ENCODE measurements at regions not wholly inside any gene's neighbourhood (a gene's known extent, or its start where the extent isn't known, plus 50 kb on each side); places are given as distances from the start of the nearest gene placed in this dataset.

DNA sequence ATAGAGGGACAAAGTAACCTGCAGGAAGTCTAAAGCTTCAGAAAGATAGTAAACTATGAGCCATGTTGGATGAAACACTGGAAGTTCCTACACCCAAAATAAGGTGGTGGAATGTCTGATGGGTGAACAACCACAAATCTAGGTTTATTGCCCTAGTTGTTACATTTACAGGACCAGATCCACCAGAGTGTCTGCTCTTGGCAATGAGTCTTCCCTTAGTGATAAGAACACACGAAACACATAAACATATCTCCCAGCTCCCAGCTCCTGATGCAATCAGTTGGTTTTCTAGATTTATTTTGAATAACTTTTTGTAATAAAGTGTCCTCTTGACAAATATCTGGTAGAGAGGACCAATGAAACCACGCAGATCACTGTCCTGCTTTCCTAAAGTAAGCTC is 329.7 kb upstream of the WWC1 start:
- Histone ChIP-seq H3K9me3 (ENCODE audit: control insufficient read depth, insufficient read depth, low read length) (no peaks in the 10 kb centered on the region), H3K36me3 (ENCODE audit: control insufficient read depth, insufficient read depth, low read length) (no peaks in the 10 kb centered on the region), H3K27ac (ENCODE audit: low read length) (no peak overlapping the region), H3K27me3 (ENCODE audit: control insufficient read depth, insufficient read depth, low read length) (no peaks in the 10 kb centered on the region), H3K4me3 (ENCODE audit: low read length) (no peak overlapping the region), H3K4me1 (ENCODE audit: control insufficient read depth, insufficient read depth, low read length) (no peaks in the 10 kb centered on the region)
- H3K9me3 Mint-ChIP-seq: peaks cover 6 to 13% of the 10 kb centered on the region in 2 donors
- DNase-seq (no peak), ATAC-seq (no peak)
- 90% methylated on average over 1 of the region's 2 CpGs for WGBS (ENCODE audit: insufficient coverage)
- H3K4me1 Mint-ChIP-seq: no peaks in the 10 kb centered on the region
- TF ChIP-seq, protein P1, sequence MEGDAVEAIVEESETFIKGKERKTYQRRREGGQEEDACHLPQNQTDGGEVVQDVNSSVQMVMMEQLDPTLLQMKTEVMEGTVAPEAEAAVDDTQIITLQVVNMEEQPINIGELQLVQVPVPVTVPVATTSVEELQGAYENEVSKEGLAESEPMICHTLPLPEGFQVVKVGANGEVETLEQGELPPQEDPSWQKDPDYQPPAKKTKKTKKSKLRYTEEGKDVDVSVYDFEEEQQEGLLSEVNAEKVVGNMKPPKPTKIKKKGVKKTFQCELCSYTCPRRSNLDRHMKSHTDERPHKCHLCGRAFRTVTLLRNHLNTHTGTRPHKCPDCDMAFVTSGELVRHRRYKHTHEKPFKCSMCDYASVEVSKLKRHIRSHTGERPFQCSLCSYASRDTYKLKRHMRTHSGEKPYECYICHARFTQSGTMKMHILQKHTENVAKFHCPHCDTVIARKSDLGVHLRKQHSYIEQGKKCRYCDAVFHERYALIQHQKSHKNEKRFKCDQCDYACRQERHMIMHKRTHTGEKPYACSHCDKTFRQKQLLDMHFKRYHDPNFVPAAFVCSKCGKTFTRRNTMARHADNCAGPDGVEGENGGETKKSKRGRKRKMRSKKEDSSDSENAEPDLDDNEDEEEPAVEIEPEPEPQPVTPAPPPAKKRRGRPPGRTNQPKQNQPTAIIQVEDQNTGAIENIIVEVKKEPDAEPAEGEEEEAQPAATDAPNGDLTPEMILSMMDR (IDR thresholded peaks at IDR 0.05): no peak
- no peaks in the 10 kb centered on the region for H3K27me3 Mint-ChIP-seq (ENCODE audit: low read depth in 2 of 2)
- H3K36me3 Mint-ChIP-seq: no peaks in the 10 kb centered on the region
- intact Hi-C loops (cut with micrococcal nuclease): no loop called here
- no peak overlapping the region for H3K27ac Mint-ChIP-seq
- H3K4me3 Mint-ChIP-seq: no peak overlapping the region

GRCh38 chr5:167964529-167964928 is 326.9 kb upstream of the WWC1 start:
- intact Hi-C loops (cut with micrococcal nuclease): no loop called here
- no peaks in the 10 kb centered on the region for H3K36me3 ChIP-seq (ENCODE audit: control insufficient read depth, insufficient read depth, low read length)
- Mint-ChIP-seq H3K4me3 (no peak overlapping the region), H3K4me1 (no peaks in the 10 kb centered on the region), H3K27ac (no peak overlapping the region), H3K27me3 (ENCODE audit: low read depth in 2 of 2) (no peaks in the 10 kb centered on the region), H3K9me3 (peaks cover 0 to 2% of the 10 kb centered on the region in 2 donors), H3K36me3 (no peaks in the 10 kb centered on the region)
- H3K27ac ChIP-seq (ENCODE audit: low read length): no peak overlapping the region
- H3K4me1 ChIP-seq (ENCODE audit: control insufficient read depth, insufficient read depth, low read length): no peaks in the 10 kb centered on the region
- no peaks in the 10 kb centered on the region for H3K9me3 ChIP-seq (ENCODE audit: control insufficient read depth, insufficient read depth, low read length)
- ATAC-seq (no peak), DNase-seq (no peak)
- TF ChIP-seq, protein P1 (IDR thresholded peaks at IDR 0.05): no peak
- WGBS (ENCODE audit: insufficient coverage): 76% methylated on average over 3 of the region's 3 CpGs
- H3K4me3 ChIP-seq (ENCODE audit: low read length): no peak overlapping the region
- no peaks in the 10 kb centered on the region for H3K27me3 ChIP-seq (ENCODE audit: control insufficient read depth, insufficient read depth, low read length)

- DNase-seq (no peak), ATAC-seq (no peak)
- no peaks in the 10 kb centered on the region for H3K4me1 Mint-ChIP-seq
- Histone ChIP-seq H3K4me1 (ENCODE audit: control insufficient read depth, insufficient read depth, low read length) (no peaks in the 10 kb centered on the region), H3K36me3 (ENCODE audit: control insufficient read depth, insufficient read depth, low read length) (no peaks in the 10 kb centered on the region), H3K27me3 (ENCODE audit: control insufficient read depth, insufficient read depth, low read length) (no peaks in the 10 kb centered on the region), H3K9me3 (ENCODE audit: control insufficient read depth, insufficient read depth, low read length) (peaks cover 4% of the 10 kb centered on the region), H3K4me3 (ENCODE audit: low read length) (no peak overlapping the region), H3K27ac (ENCODE audit: low read length) (no peak overlapping the region)
- no peaks in the 10 kb centered on the region for H3K27me3 Mint-ChIP-seq (ENCODE audit: low read depth in 2 of 2)
- peaks cover 0 to 2% of the 10 kb centered on the region in 2 donors for H3K9me3 Mint-ChIP-seq
- H3K36me3 Mint-ChIP-seq: no peaks in the 10 kb centered on the region
- 87% methylated on average over 2 of the region's 2 CpGs for WGBS (ENCODE audit: insufficient coverage)
- TF ChIP-seq, protein P1 (IDR thresholded peaks at IDR 0.05): no peak
- no peak overlapping the region for H3K4me3 Mint-ChIP-seq
- no peak overlapping the region for H3K27ac Mint-ChIP-seq
- intact Hi-C loops (cut with micrococcal nuclease): no loop called here
These were observed 325.7 kb upstream of the WWC1 start for GRCh38 chr5:167965710-167966109.

GRCh38 chr5:167966979-167967378 is 324.5 kb upstream of the WWC1 start:
- H3K4me1 Mint-ChIP-seq: no peaks in the 10 kb centered on the region
- TF ChIP-seq, protein P1 (IDR thresholded peaks at IDR 0.05): no peak
- Histone ChIP-seq H3K36me3 (ENCODE audit: control insufficient read depth, insufficient read depth, low read length) (no peaks in the 10 kb centered on the region), H3K4me3 (ENCODE audit: low read length) (no peak overlapping the region), H3K4me1 (ENCODE audit: control insufficient read depth, insufficient read depth, low read length) (no peaks in the 10 kb centered on the region), H3K9me3 (ENCODE audit: control insufficient read depth, insufficient read depth, low read length) (peaks cover 4% of the 10 kb centered on the region), H3K27ac (ENCODE audit: low read length) (no peak overlapping the region), H3K27me3 (ENCODE audit: control insufficient read depth, insufficient read depth, low read length) (no peaks in the 10 kb centered on the region)
- H3K27ac Mint-ChIP-seq: no peak overlapping the region
- DNase-seq (no peak), ATAC-seq (no peak)
- intact Hi-C loops (cut with micrococcal nuclease): no loop called here
- 83% methylated on average over 2 of the region's 3 CpGs for WGBS (ENCODE audit: insufficient coverage)
- H3K36me3 Mint-ChIP-seq: no peaks in the 10 kb centered on the region
- H3K4me3 Mint-ChIP-seq: no peak overlapping the region
- no peaks in the 10 kb centered on the region for H3K27me3 Mint-ChIP-seq (ENCODE audit: low read depth in 2 of 2)
- H3K9me3 Mint-ChIP-seq: peaks cover 2% of the 10 kb centered on the region in 2 donors

All from natural killer cell (primary cell).